Ishikawa (cell line): ENCODE measurements at regions not wholly inside any gene's neighbourhood (a gene's known extent, or its start where the extent isn't known, plus 50 kb on each side); places are given as distances from the start of the nearest gene placed in this dataset.

Experiments
- CEBPB ChIP-seq: IDR thresholded peaks from 2 replicates; pipeline ENCODE4 v1.6.1; 2012
- CREB1 ChIP-seq: IDR thresholded peaks from 2 replicates; pipeline ENCODE4 v1.6.1; 2012; ENCODE audit warnings: low read depth
- EGR1 ChIP-seq: IDR thresholded peaks from 2 replicates; pipeline ENCODE4 v1.6.1; 2012
- EP300 ChIP-seq: IDR thresholded peaks from 2 replicates; pipeline ENCODE4 v1.6.1; 2012; ENCODE audit warnings: borderline replicate concordance
- FOXM1 ChIP-seq: IDR thresholded peaks from 2 replicates; pipeline ENCODE4 v1.6.1; 2012; ENCODE audit warnings: low read depth, borderline replicate concordance
- MAX ChIP-seq: IDR thresholded peaks from 2 replicates; pipeline ENCODE4 v1.6.1; 2012
- NFIC ChIP-seq: IDR thresholded peaks from 2 replicates; pipeline ENCODE4 v1.6.1; 2012
- RAD21 ChIP-seq: IDR thresholded peaks from 2 replicates; pipeline ENCODE4 v1.6.1; 2012; ENCODE audit warnings: low read depth
- REST ChIP-seq: IDR thresholded peaks from 2 replicates; pipeline ENCODE4 v1.6.1; 2012; ENCODE audit warnings: low read depth, mild to moderate bottlenecking
- TAF1 ChIP-seq: IDR thresholded peaks from 2 replicates; pipeline ENCODE4 v1.6.1; 2012; ENCODE audit warnings: low read depth, mild to moderate bottlenecking
- TCF12 ChIP-seq: IDR thresholded peaks from 2 replicates; pipeline ENCODE4 v1.6.1; 2012; ENCODE audit warnings: low read depth
- TEAD4 ChIP-seq: IDR thresholded peaks from 2 replicates; pipeline ENCODE4 v1.6.1; 2012
- USF1 ChIP-seq: IDR thresholded peaks from 2 replicates; pipeline ENCODE4 v1.6.1; 2012
- YY1 ChIP-seq: IDR thresholded peaks from 2 replicates; pipeline ENCODE4 v1.6.1; 2012; ENCODE audit warnings: low read depth
- ZBTB7A ChIP-seq: IDR thresholded peaks from 2 replicates; pipeline ENCODE4 v1.6.1; 2012; ENCODE audit warnings: low read depth

- TF ChIP-seq YY1 = no peak
- no peak for TF ChIP-seq TCF12
- no peak for TF ChIP-seq TAF1
- no peak for TF ChIP-seq MAX
- TF ChIP-seq CREB1 = no peak
- no peak for TF ChIP-seq NFIC
- TF ChIP-seq REST = no peak
- TF ChIP-seq CEBPB = no peak
- TF ChIP-seq ZBTB7A = no peak
- no peak for TF ChIP-seq FOXM1
- TF ChIP-seq EP300 = no peak
- no peak for TF ChIP-seq EGR1
- no peak for TF ChIP-seq USF1
These were observed 59.0 kb downstream of the FASLG start for GRCh38 chr1:172717722-172718465.

- TF ChIP-seq TAF1 = no peak
These were observed 60.2 kb downstream of the FASLG start for GRCh38 chr1:172719066-172719627.

- TF ChIP-seq RAD21 (peak; percentile 83), EGR1 (no peak)
These were observed 60.8 kb downstream of the FASLG start for GRCh38 chr1:172719694-172720138.

GRCh38 chr1:172720339-172720738 is 61.4 kb downstream of the FASLG start:
- TF ChIP-seq FOXM1 (no peak), RAD21 (no peak), TAF1 (no peak), EGR1 (no peak), CREB1 (no peak), REST (no peak), ZBTB7A (no peak), YY1 (no peak), EP300 (no peak), USF1 (no peak), TEAD4 (no peak), MAX (no peak), TCF12 (no peak), NFIC (no peak), CEBPB (no peak)

- TF ChIP-seq NFIC (no peak), MAX (no peak), RAD21 (no peak), FOXM1 (no peak), YY1 (no peak), ZBTB7A (no peak), EGR1 (no peak), REST (no peak), TEAD4 (no peak), EP300 (no peak), CEBPB (no peak)
These were observed 64.3 kb downstream of the FASLG start for GRCh38 chr1:172723251-172723650.
